Upper lobe of right lung (tissue), 1 donor: ENCODE measurements at regions not wholly inside any gene's neighbourhood (a gene's known extent, or its start where the extent isn't known, plus 50 kb on each side); places are given as distances from the start of the nearest gene placed in this dataset.

Experiments
- ATAC-seq: fragments of 200-7000 bp; cut with Tn5 transposase; one replicate; pipeline ENCODE4 v1.9.1; 2020; ENCODE audit warnings: mild to moderate bottlenecking, moderate library complexity
- DNase-seq: peaks from one replicate; pipeline ENCODE4 v3.0.0-alpha.2; 2020
- H3K27ac ChIP-seq: fragments of 200-600 bp; one replicate; pipeline ENCODE4 v1.8.0; 2022
- H3K27me3 ChIP-seq: fragments of 200-600 bp; one replicate; pipeline ENCODE4 v1.8.0; 2022; ENCODE audit warnings: mild to moderate bottlenecking
- H3K36me3 ChIP-seq: fragments of 200-600 bp; one replicate; pipeline ENCODE4 v1.8.0; 2022
- H3K4me1 ChIP-seq: fragments of 200-600 bp; one replicate; pipeline ENCODE4 v1.8.0; 2022
- H3K4me3 ChIP-seq: fragments of 200-600 bp; one replicate; pipeline ENCODE4 v1.8.0; 2022; ENCODE audit warnings: mild to moderate bottlenecking
- H3K9me3 ChIP-seq: fragments of 200-600 bp; one replicate; pipeline ENCODE4 v1.8.0; 2022
- CTCF ChIP-seq: fragments of 200-600 bp; IDR thresholded peaks from one replicate; pipeline ENCODE4 v1.8.0; 2022; ENCODE audit warnings: antibody characterized with exemption
- intact Hi-C: fragments of 100-400 bp; cut with DNase I; formaldehyde crosslinking; loops from one replicate; pipeline ENCODE4 v1.11.0; 2022
- donor health status: DM: no; HTN: yes; CAD: no; lungs with severe emphysema.

GRCh38 chr1:209388358-209388757 lies 195.2 kb upstream of the CAMK1G start:
- H3K36me3 ChIP-seq, result no peaks in the 10 kb centered on the region
- no peaks in the 10 kb centered on the region for H3K9me3 ChIP-seq
- no peak for ATAC-seq
- no peak for TF ChIP-seq CTCF
- intact Hi-C loops, result no loop called here
- H3K27ac ChIP-seq, result no peak overlapping the region
- no peaks in the 10 kb centered on the region for H3K4me1 ChIP-seq
- no peaks in the 10 kb centered on the region for H3K27me3 ChIP-seq
- no peak for DNase-seq
- H3K4me3 ChIP-seq, result no peak overlapping the region

- intact Hi-C loops, result no loop called here
- no peak for ATAC-seq
These were observed 194.3 kb upstream of the CAMK1G start for GRCh38 chr1:209389258-209389657.

GRCh38 chr1:209389975-209390374 lies 193.5 kb upstream of the CAMK1G start:
- Histone ChIP-seq H3K4me3 (no peak overlapping the region), H3K36me3 (no peaks in the 10 kb centered on the region), H3K27ac (no peak overlapping the region), H3K9me3 (no peaks in the 10 kb centered on the region), H3K4me1 (no peaks in the 10 kb centered on the region), H3K27me3 (no peaks in the 10 kb centered on the region)
- no peak for ATAC-seq
- TF ChIP-seq CTCF, result no peak
- intact Hi-C loops, result no loop called here
- no peak for DNase-seq

More at GRCh38 chr1:209389258-209389657, 194.3 kb upstream of the CAMK1G start:
- H3K36me3 ChIP-seq, result no peaks in the 10 kb centered on the region
- DNase-seq, result no peak
- TF ChIP-seq CTCF, result no peak
- H3K27me3 ChIP-seq, result no peaks in the 10 kb centered on the region
- no peaks in the 10 kb centered on the region for H3K9me3 ChIP-seq
- no peak overlapping the region for H3K27ac ChIP-seq
- no peaks in the 10 kb centered on the region for H3K4me1 ChIP-seq
- no peak overlapping the region for H3K4me3 ChIP-seq

- H3K27ac ChIP-seq, result no peak overlapping the region
- no peaks in the 10 kb centered on the region for H3K27me3 ChIP-seq
- DNase-seq (no peak), ATAC-seq (no peak)
- H3K36me3 ChIP-seq, result no peaks in the 10 kb centered on the region
- intact Hi-C loops, result no loop called here
- no peaks in the 10 kb centered on the region for H3K4me1 ChIP-seq
- no peaks in the 10 kb centered on the region for H3K9me3 ChIP-seq
- TF ChIP-seq CTCF, result no peak
- H3K4me3 ChIP-seq, result no peak overlapping the region
These were observed 192.8 kb upstream of the CAMK1G start for GRCh38 chr1:209390764-209391163.

- H3K9me3 ChIP-seq, result no peaks in the 10 kb centered on the region
- ATAC-seq (no peak), DNase-seq (no peak)
- no peaks in the 10 kb centered on the region for H3K4me1 ChIP-seq
- no peak overlapping the region for H3K27ac ChIP-seq
- no peaks in the 10 kb centered on the region for H3K36me3 ChIP-seq
- no peak for TF ChIP-seq CTCF
- intact Hi-C loops, result no loop called here
- no peak overlapping the region for H3K4me3 ChIP-seq
- no peaks in the 10 kb centered on the region for H3K27me3 ChIP-seq
These were observed 191.7 kb upstream of the CAMK1G start for GRCh38 chr1:209391792-209392191.

- no peak for DNase-seq
- Histone ChIP-seq H3K4me1 (no peaks in the 10 kb centered on the region), H3K4me3 (no peak overlapping the region), H3K9me3 (no peaks in the 10 kb centered on the region), H3K27me3 (no peaks in the 10 kb centered on the region), H3K27ac (no peak overlapping the region), H3K36me3 (no peaks in the 10 kb centered on the region)
- no peak for TF ChIP-seq CTCF
- no peak for ATAC-seq
- intact Hi-C loops, result no loop called here
These were observed 188.3 kb upstream of the CAMK1G start for GRCh38 chr1:209395169-209395568.
